Epithelial cell of proximal tubule (primary cell): ENCODE measurements at regions not wholly inside any gene's neighbourhood (a gene's known extent, or its start where the extent isn't known, plus 50 kb on each side); places are given as distances from the start of the nearest gene placed in this dataset.

ENCODE experiments used
- DNase-seq: peaks from one replicate; pipeline ENCODE4 v3.0.0-alpha.2; 2011; ENCODE audit warnings: low read depth
- H3K4me3 ChIP-seq: 2 replicates; pipeline ENCODE4 v1.5.1; 2011; ENCODE audit warnings: low read depth, mild to moderate bottlenecking, low read length
- CTCF ChIP-seq: conservative IDR thresholded peaks from 2 replicates; pipeline ENCODE4 v1.5.1; 2012; ENCODE audit warnings: low read depth, mild to moderate bottlenecking, low read length

GRCh38 chr5:89922161-89922560 lies 487.4 kb downstream of the CETN3 start:
- no peak for DNase-seq
- H3K4me3 ChIP-seq, result no peak overlapping the region
- no peak for TF ChIP-seq CTCF

- no peak for DNase-seq
- H3K4me3 ChIP-seq, result no peak overlapping the region
- TF ChIP-seq CTCF, result no peak
These were observed 492.4 kb downstream of the CETN3 start for GRCh38 chr5:89917112-89917511.

GRCh38 chr5:89916131-89916530 lies 493.4 kb downstream of the CETN3 start:
- H3K4me3 ChIP-seq, result no peak overlapping the region
- TF ChIP-seq CTCF, result no peak

GRCh38 chr5:89908876-89909275 lies 500.7 kb downstream of the CETN3 start:
- DNase-seq, result no peak
- TF ChIP-seq CTCF, result no peak
- no peak overlapping the region for H3K4me3 ChIP-seq

More at GRCh38 chr5:89916131-89916530, 493.4 kb downstream of the CETN3 start:
- DNase-seq, result no peak

DNA sequence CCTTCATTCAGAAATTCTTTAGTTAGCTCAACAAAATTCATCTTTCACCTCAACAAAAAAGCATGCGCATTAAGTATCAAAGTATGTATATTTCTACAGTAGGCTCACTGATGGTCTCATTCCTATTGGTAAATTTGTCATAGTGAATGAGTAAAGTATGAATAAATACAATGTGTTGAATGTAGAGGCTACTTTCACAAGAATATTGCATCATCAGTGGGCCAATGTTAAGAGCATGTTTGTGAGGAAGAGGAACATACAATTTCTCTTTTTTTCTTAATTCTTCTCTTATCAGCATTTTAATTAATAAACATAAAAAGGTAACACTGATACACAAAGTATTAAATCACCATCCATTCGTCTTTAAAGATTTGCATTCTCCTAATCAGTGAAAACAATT lies 505.1 kb downstream of the CETN3 start:
- no peak for TF ChIP-seq CTCF
- no peak for DNase-seq
- no peak overlapping the region for H3K4me3 ChIP-seq

GRCh38 chr5:89901983-89902382 lies 507.6 kb downstream of the CETN3 start:
- no peak for DNase-seq
- no peak for TF ChIP-seq CTCF
- no peak overlapping the region for H3K4me3 ChIP-seq

DNA sequence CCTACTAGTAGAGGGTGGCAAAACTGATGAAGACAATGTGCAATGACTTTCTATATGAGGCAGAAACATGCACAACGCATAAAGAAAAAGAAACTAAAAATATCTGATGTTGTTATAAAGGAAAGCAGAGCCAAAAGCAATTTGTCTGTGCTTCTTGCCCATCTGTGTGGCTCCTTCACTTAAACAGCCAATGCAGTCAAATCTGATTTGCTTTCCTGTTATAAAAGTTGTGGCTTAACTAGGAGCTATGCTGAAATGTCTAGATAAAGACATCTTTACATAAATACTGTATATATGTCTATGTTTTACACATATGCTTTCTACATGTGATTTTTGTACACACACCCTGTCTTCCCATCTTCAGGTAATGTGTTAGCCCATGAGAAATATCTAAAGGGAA lies 508.2 kb downstream of the CETN3 start:
- TF ChIP-seq CTCF, result no peak

More for the DNA sequence above, 508.2 kb downstream of the CETN3 start:
- no peak for DNase-seq
- no peak overlapping the region for H3K4me3 ChIP-seq
